Activated naive CD8-positive, alpha-beta T cell treated with anti-CD3 and anti-CD28 coated beads for 36 hours (primary cell): ENCODE measurements at regions not wholly inside any gene's neighbourhood (a gene's known extent, or its start where the extent isn't known, plus 50 kb on each side); places are given as distances from the start of the nearest gene placed in this dataset.

Experiments
- DNase-seq: peaks from one replicate; pipeline ENCODE4 v3.0.0; 2021
- H3K27ac Mint-ChIP-seq: one replicate; pipeline ENCODE4 v1.8.0; 2022; ENCODE audit warnings: mild to moderate bottlenecking, moderate library complexity, mixed read lengths
- H3K27me3 Mint-ChIP-seq: one replicate; pipeline ENCODE4 v1.8.0; 2022; ENCODE audit warnings: mild to moderate bottlenecking, mixed read lengths
- H3K36me3 Mint-ChIP-seq: one replicate; pipeline ENCODE4 v1.8.0; 2021; ENCODE audit warnings: mild to moderate bottlenecking, mixed read lengths
- H3K4me1 Mint-ChIP-seq: one replicate; pipeline ENCODE4 v1.8.0; 2021; ENCODE audit warnings: mixed read lengths
- H3K4me3 Mint-ChIP-seq: one replicate; pipeline ENCODE4 v1.8.0; 2022; ENCODE audit warnings: mild to moderate bottlenecking, moderate library complexity, mixed read lengths
- H3K9me3 Mint-ChIP-seq: one replicate; pipeline ENCODE4 v1.8.0; 2022; ENCODE audit warnings: mixed read lengths

DNA sequence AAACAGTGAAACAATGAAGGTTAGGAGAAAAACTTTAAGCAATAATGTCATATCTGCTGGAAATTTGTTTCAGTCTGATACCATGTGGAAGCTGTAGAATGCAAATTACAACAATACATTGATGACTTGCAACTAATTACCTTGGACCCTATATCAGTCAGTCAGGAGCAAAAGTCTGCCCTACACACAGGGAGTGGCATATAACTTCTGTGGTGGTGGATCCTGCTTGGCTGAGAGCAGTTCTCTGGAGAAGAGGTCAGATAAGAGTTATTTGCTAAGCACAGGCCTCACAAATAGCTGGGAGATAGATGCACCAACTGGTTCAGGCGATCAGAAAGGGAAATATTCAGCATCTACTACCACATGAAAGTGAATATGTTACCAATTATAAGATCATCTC, 1364.6 kb upstream of the EPHA6 start:
- no peaks in the 10 kb centered on the region for H3K27me3 Mint-ChIP-seq
- H3K27ac Mint-ChIP-seq: no peak overlapping the region
- no peaks in the 10 kb centered on the region for H3K9me3 Mint-ChIP-seq
- H3K4me1 Mint-ChIP-seq: no peaks in the 10 kb centered on the region
- no peak overlapping the region for H3K4me3 Mint-ChIP-seq
- DNase-seq: no peak
- no peaks in the 10 kb centered on the region for H3K36me3 Mint-ChIP-seq

DNA sequence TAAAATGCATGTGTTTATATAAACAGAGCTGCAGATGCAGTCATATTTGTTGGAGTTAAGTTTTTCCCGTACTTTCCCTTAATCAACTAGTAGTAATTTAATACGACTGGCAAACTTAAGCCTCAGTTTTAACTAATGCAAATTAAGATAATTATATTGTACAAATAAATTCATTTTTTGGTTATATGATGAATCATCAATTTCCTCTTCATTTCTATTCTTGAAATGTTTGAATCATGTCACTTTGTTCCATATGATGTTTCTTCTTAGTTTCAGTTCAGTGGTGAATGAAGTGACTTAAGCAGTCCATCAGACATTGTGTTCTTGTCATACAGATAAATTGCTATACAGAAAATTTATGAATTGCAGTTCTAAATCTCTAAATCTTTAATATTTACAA, 1361.2 kb upstream of the EPHA6 start:
- Mint-ChIP-seq H3K27ac (no peak overlapping the region), H3K9me3 (no peaks in the 10 kb centered on the region), H3K36me3 (no peaks in the 10 kb centered on the region), H3K27me3 (no peaks in the 10 kb centered on the region), H3K4me3 (no peak overlapping the region), H3K4me1 (no peaks in the 10 kb centered on the region)
- DNase-seq: no peak

DNA sequence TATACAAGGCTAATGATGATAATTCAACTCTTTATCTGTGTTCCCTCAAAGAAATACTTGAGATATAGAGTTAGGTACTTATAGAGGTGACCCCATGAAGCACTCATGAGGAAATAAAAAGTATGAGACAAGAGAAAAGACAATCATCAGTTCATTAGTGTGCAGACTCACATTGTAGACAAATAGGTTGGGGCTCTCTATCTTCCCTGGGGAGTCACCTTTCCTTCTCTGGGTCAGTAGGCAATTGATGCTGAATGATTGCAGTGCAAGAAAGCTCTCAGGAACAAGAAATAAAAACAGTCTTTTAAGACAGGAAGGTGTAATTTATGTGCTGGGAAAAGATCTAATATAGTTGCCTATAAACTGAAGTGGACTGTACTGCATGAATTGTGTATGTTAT, 1357.6 kb upstream of the EPHA6 start:
- DNase-seq: no peak
- Mint-ChIP-seq H3K4me1 (no peaks in the 10 kb centered on the region), H3K9me3 (no peaks in the 10 kb centered on the region), H3K36me3 (no peaks in the 10 kb centered on the region), H3K27ac (no peak overlapping the region), H3K27me3 (no peaks in the 10 kb centered on the region), H3K4me3 (no peak overlapping the region)

DNA sequence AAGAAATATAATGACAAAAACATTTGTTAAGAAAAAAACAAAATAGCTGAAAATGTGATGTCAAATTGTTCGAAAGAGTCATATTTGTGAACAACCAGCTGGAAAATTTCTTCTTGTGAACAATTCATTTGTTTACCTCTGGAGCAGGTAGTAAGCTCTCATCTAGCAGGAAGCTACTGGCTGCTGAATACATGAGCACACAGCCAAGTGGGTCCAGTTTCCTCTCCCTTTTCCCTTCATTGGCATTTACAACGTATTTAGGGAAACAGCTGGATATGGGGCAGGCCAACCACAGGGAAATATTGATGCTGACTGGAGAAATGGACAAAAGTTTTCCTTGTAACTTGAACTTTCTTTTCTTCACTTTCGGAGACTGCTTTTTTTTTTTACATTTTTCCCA, 1354.7 kb upstream of the EPHA6 start:
- no peak overlapping the region for H3K4me3 Mint-ChIP-seq
- no peak for DNase-seq
- no peaks in the 10 kb centered on the region for H3K27me3 Mint-ChIP-seq
- no peaks in the 10 kb centered on the region for H3K4me1 Mint-ChIP-seq
- no peaks in the 10 kb centered on the region for H3K36me3 Mint-ChIP-seq
- no peaks in the 10 kb centered on the region for H3K9me3 Mint-ChIP-seq
- H3K27ac Mint-ChIP-seq: no peak overlapping the region

DNA sequence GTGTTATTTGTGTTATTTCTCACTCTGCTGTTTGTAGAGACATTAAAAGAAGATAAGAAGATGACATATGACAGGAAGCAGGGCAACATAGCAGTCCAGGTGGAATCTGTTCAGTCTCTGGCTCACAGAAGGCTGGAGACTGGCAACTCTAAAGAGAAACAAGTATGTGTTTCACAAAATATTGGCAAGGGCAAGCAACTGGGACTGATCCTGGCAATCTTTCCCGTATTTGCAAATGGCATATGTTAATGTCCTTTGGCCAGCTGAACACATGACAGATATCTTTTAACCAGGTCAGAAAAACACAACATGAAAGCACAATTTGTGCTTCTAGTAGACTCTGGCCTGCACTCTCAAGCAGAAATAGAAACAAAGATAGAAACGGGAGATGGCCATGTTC, 1354.1 kb upstream of the EPHA6 start:
- no peak overlapping the region for H3K4me3 Mint-ChIP-seq
- H3K27ac Mint-ChIP-seq: no peak overlapping the region
- H3K27me3 Mint-ChIP-seq: no peaks in the 10 kb centered on the region
- no peaks in the 10 kb centered on the region for H3K36me3 Mint-ChIP-seq
- H3K4me1 Mint-ChIP-seq: no peaks in the 10 kb centered on the region
- no peaks in the 10 kb centered on the region for H3K9me3 Mint-ChIP-seq
- no peak for DNase-seq

DNA sequence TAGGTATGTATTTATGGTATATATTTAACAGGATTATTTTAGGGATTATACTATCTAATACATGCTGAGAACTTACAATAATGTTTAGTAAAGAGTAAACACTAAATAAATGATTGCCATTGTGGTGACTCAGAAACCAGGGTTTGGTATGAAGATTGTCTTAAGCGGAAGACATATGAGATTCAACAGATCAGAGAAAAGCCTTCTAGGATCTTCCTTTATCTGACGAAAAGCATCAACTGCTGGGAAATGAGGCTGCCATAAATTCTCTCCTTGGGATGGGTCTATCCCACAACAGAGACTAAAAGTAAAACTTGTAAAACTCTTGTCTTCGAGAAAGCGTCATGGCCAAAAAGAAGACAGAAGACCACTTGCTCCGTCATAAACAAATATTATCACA, 1352.2 kb upstream of the EPHA6 start:
- H3K36me3 Mint-ChIP-seq: no peaks in the 10 kb centered on the region
- no peaks in the 10 kb centered on the region for H3K27me3 Mint-ChIP-seq
- no peak overlapping the region for H3K27ac Mint-ChIP-seq
- H3K4me3 Mint-ChIP-seq: no peak overlapping the region
- H3K9me3 Mint-ChIP-seq: no peaks in the 10 kb centered on the region
- no peaks in the 10 kb centered on the region for H3K4me1 Mint-ChIP-seq
- no peak for DNase-seq

DNA sequence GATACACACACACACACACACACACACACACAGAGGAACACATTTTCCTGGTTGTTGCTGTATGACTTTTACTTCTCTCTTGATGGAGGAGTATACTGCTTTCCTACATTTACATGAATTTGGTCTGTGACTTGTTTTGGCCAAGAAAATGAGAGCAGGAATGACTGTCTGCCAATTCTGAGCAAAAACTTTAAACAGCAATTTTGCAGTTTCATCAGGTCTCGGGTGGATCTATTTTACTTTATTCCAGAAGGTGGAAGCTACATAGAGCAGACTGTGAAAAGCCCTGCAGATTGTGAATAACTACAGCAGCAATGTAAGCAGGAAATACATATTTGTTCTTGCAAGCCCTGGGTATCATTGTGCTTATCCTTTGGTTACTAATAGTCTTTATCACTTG, 1350.0 kb upstream of the EPHA6 start:
- Mint-ChIP-seq H3K9me3 (peaks cover 4% of the 10 kb centered on the region), H3K27me3 (no peaks in the 10 kb centered on the region), H3K4me1 (no peaks in the 10 kb centered on the region), H3K36me3 (no peaks in the 10 kb centered on the region), H3K27ac (no peak overlapping the region), H3K4me3 (no peak overlapping the region)
- no peak for DNase-seq

DNA sequence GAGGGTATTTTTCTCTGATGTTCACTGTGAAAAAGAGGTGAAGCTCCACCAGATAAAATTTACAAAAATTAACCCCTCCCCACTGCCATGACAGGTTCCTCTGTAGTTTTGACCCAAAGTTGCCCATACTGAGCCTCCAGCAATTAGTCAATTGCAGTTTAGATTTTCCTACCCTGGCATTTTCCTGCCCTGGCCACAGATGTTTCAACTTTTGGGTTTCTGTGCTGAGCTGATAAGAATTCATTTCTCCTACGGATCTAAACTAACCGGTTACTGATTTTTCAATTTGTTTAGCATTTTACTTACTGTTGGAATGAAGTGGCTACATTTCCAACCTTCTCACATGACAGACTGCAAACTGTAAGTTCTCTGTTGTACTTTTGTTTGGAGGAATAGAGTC, 1346.1 kb upstream of the EPHA6 start:
- Mint-ChIP-seq H3K27me3 (no peaks in the 10 kb centered on the region), H3K9me3 (peaks cover 5% of the 10 kb centered on the region), H3K27ac (no peak overlapping the region), H3K4me1 (no peaks in the 10 kb centered on the region), H3K4me3 (no peak overlapping the region), H3K36me3 (no peaks in the 10 kb centered on the region)
- DNase-seq: no peak

DNA sequence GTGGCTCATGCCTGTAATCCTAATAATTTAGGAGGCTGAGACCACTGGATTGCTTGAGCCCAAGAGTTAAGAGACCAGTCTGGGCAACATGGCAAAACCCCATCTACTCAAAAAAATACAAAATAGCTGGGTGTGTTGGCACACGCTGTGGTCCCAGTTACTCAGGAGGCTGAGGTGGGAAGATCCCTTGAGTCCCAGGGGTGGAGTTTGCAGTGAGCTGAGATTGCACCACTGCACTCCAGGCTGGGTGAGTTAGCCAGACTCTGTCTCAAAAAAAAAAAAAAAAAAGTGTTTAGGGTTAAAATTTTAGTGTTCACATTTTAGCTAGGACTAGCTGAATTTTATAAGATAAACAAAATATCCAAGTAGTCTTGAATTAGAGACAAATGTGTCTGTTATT, 1340.1 kb upstream of the EPHA6 start:
- H3K9me3 Mint-ChIP-seq: peaks cover 2% of the 10 kb centered on the region
- H3K4me1 Mint-ChIP-seq: no peaks in the 10 kb centered on the region
- no peak for DNase-seq
- H3K27ac Mint-ChIP-seq: no peak overlapping the region
- H3K4me3 Mint-ChIP-seq: no peak overlapping the region
- no peaks in the 10 kb centered on the region for H3K27me3 Mint-ChIP-seq
- no peaks in the 10 kb centered on the region for H3K36me3 Mint-ChIP-seq

DNA sequence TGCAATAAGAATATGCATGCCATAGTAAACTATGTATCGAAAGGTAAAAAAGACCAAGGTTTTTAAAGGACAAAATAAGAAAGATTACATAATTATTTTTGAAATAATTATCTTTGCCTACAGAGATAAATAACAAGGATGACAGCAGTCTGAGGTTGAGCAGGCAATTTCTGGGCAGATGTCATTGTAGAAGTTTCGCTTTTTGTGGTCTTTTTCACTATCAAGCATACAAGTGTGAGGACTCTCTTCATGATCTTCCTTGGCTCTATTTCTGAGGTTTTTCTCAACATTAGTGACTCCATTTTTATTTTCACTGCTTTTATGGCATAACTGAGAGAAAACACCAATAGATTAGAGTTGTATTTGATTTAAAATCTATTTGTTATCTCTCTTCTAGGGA, 1337.9 kb upstream of the EPHA6 start:
- no peak for DNase-seq
- Mint-ChIP-seq H3K4me3 (no peak overlapping the region), H3K27me3 (no peaks in the 10 kb centered on the region), H3K27ac (no peak overlapping the region), H3K36me3 (no peaks in the 10 kb centered on the region), H3K9me3 (peaks cover 1% of the 10 kb centered on the region), H3K4me1 (no peaks in the 10 kb centered on the region)

DNA sequence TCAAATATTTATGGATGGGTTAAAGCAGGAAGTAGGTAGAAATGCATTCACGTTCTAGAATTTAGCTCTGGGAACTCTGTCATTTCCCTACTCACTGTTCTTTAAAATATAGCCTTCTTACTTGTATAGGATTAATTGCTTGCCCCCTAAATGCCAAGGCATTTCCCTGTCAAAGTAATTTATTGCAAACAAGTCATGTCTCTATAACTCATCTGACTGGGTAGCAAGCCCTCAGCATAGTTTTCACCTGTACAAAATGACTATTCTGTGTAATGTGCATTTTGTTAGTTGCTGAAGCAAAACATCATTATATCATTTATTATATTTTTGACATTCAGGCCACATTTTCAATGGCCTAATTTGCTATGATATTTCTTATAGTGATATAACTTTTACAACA, 1308.2 kb upstream of the EPHA6 start:
- no peak overlapping the region for H3K27ac Mint-ChIP-seq
- H3K4me1 Mint-ChIP-seq: no peaks in the 10 kb centered on the region

DNA sequence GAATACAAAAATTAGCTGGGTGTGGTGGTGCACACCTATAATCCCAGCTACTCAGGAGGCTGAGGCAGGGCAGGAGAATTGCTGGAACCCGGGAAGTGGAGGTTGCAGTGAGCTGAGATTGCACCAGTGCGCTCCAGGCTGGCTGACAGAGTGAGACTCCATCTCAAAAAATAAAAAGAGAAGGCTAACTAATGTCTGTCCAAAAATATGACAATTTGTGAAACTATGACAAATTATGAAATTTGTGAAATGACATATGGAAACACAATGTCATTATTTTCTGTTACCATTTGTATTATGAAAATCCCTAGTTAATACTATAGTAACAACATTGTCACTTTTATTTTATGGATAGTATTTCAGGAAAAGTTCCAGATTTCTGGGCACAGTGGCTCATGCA, 1306.3 kb upstream of the EPHA6 start:
- Mint-ChIP-seq H3K9me3 (no peaks in the 10 kb centered on the region), H3K4me3 (no peak overlapping the region), H3K36me3 (no peaks in the 10 kb centered on the region), H3K27ac (no peak overlapping the region), H3K4me1 (no peaks in the 10 kb centered on the region), H3K27me3 (no peaks in the 10 kb centered on the region)
- DNase-seq: no peak

More for the DNA sequence above, 1308.2 kb upstream of the EPHA6 start:
- no peak overlapping the region for H3K4me3 Mint-ChIP-seq
- H3K27me3 Mint-ChIP-seq: no peaks in the 10 kb centered on the region
- H3K36me3 Mint-ChIP-seq: no peaks in the 10 kb centered on the region
- DNase-seq: no peak
- H3K9me3 Mint-ChIP-seq: no peaks in the 10 kb centered on the region

DNA sequence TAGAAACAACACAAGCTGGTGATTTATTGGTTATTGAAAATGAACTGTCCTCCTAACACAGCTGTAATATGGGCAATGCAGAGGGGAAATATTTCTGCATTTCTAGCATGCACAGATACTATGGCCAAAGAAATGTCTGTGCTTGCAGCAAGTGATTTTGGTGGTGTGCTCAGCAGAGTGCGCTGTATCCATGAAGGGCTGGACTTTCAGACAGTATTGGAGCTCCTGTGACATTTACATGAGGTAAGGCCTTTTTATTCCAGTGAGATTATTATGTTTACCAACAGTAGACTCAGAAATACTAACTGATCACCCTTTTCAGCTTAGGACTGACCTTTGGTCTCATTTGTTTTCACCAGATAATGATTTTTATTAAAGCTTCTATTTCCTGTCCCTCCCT, 1302.6 kb upstream of the EPHA6 start:
- H3K4me3 Mint-ChIP-seq: no peak overlapping the region
- H3K4me1 Mint-ChIP-seq: no peaks in the 10 kb centered on the region
- H3K27ac Mint-ChIP-seq: no peak overlapping the region
- no peak for DNase-seq
- no peaks in the 10 kb centered on the region for H3K27me3 Mint-ChIP-seq
- no peaks in the 10 kb centered on the region for H3K36me3 Mint-ChIP-seq
- no peaks in the 10 kb centered on the region for H3K9me3 Mint-ChIP-seq

DNA sequence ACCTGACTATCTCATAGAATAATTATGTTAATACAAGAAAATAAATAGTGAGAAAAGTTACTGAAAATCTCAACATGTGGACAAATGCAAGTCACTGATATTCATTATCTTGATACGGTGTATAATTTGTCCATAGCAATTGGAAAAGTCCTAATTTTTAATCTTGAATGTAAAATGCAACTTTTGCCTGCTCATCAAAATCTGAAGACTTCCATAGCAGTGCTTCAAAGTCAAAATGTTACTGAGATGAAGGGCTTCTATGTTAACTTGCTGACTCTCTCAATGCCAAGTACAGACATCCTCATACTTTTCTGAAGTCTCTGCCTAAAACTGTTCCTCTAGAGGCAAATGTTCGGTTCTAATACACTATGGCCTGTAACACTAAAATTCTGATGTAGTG, 1300.1 kb upstream of the EPHA6 start:
- Mint-ChIP-seq H3K27me3 (no peaks in the 10 kb centered on the region), H3K27ac (no peak overlapping the region), H3K4me3 (no peak overlapping the region), H3K9me3 (no peaks in the 10 kb centered on the region), H3K36me3 (no peaks in the 10 kb centered on the region), H3K4me1 (no peaks in the 10 kb centered on the region)
- DNase-seq: no peak

DNA sequence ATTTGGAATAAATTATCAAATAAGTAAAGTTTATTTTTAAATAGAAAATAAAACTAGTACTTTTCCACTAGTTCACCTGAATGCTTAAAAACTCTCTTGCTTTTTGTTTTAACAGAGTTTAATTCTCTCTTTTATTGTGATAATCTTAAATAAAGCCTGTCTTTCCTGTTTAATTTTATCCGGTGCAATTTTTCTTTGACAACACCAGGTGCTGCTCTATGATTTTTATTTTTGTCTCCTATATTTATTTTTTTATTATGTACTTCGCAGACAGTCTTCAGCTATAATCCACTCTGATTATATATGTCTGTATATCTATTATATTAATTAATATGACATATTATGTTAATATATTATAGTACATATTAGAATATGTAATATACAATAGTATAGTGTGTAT, 1293.0 kb upstream of the EPHA6 start:
- H3K27ac Mint-ChIP-seq: no peak overlapping the region
- no peaks in the 10 kb centered on the region for H3K9me3 Mint-ChIP-seq
- no peaks in the 10 kb centered on the region for H3K36me3 Mint-ChIP-seq
- DNase-seq: no peak
- no peaks in the 10 kb centered on the region for H3K4me1 Mint-ChIP-seq
- H3K27me3 Mint-ChIP-seq: no peaks in the 10 kb centered on the region
- no peak overlapping the region for H3K4me3 Mint-ChIP-seq

DNA sequence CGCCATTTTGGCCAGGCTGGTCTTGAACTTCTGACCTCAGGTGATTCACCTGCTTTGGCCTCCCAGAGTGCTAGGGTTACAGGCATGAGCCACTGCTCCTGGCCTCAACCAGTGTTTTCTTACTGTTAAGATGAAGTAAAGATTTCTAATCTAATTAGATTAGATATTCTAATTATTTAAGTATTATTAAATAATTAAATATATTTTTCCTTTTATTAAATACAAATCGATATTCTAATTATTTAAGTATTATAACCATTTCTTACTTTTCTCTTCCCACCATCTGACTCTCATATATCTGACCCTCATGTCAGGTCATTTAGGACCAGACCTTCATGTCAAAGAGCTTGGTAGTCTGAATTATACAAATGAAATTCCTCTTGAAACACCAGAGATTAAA, 1291.9 kb upstream of the EPHA6 start:
- Mint-ChIP-seq H3K9me3 (no peaks in the 10 kb centered on the region), H3K36me3 (no peaks in the 10 kb centered on the region), H3K4me1 (no peaks in the 10 kb centered on the region), H3K27me3 (no peaks in the 10 kb centered on the region), H3K4me3 (no peak overlapping the region), H3K27ac (no peak overlapping the region)
- DNase-seq: no peak

DNA sequence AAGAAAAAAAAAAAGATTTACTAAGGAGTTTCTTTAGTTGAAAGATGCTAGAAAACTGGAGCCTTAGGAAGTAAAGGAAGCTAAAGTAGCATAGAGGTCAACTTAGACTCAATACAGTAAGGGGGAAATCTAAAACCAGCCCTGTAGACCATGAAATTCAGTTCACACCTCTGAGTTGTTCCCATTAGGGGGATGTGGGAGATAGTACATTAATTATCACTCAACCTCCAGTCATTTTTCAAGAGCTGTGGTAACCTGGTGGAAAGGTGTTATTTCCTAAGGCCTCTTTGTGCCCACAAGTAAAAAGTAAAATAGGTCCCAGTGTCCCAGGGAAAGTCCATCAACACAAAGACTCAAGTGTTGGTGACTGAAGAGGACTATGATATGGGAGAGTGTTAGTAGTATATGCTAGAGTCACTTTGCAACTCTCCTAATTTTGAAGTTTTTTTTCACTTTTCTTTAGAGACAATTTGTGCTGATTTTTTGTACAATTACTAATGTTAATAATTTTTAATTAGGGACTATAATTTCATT, 1274.4 kb upstream of the EPHA6 start:
- Mint-ChIP-seq H3K27me3 (no peaks in the 10 kb centered on the region), H3K9me3 (peaks cover 4% of the 10 kb centered on the region), H3K4me1 (no peaks in the 10 kb centered on the region), H3K36me3 (no peaks in the 10 kb centered on the region), H3K27ac (no peak overlapping the region), H3K4me3 (no peak overlapping the region)
- no peak for DNase-seq
